Thyroid gland (tissue), 4 donors: ENCODE measurements at regions not wholly inside any gene's neighbourhood (a gene's known extent, or its start where the extent isn't known, plus 50 kb on each side); places are given as distances from the start of the nearest gene placed in this dataset.

Experiments
- CTCF ChIP-seq, 6 experiments: fragments of 200-600 bp in 3 of 6; fragments of 450-650 bp in 3 of 6; sonication (generic) in 3 of 6; IDR thresholded peaks; one replicate each; pipeline ENCODE4 v1.5.1; 2016 to 2019; ENCODE audit warnings: antibody characterized with exemption in 6 of 6, mild to moderate bottlenecking in 2 of 6, inconsistent platforms in 1 of 6, moderate library complexity in 1 of 6
- POLR2A ChIP-seq, 2 donors: fragments of 450-650 bp; IDR thresholded peaks; one replicate each; pipeline ENCODE4 v1.6.1; 2017; ENCODE audit warnings: antibody characterized with exemption in 2 of 2, mild to moderate bottlenecking in 2 of 2, moderate library complexity in 1 of 2

- TF ChIP-seq CTCF (IDR thresholded peaks at IDR 0.05) (no peak), POLR2A (IDR thresholded peaks at IDR 0.05) (no peak)
Measured at GRCh38 chr22:48948575-48949170, 879.0 kb downstream of the BRD1 start.
